Ovary (tissue), 7 donors: ENCODE measurements at regions not wholly inside any gene's neighbourhood (a gene's known extent, or its start where the extent isn't known, plus 50 kb on each side); places are given as distances from the start of the nearest gene placed in this dataset.

Source experiments
- DNase-seq, 5 donors: peaks; one replicate each; pipeline ENCODE4 v3.0.0-alpha.2; 2019 to 2020
- H3K27ac ChIP-seq, 2 donors: fragments of 200-600 bp; one replicate each; pipeline versions ENCODE4 v1.5.1 to v1.8.0; 2019 to 2022
- H3K27me3 ChIP-seq: fragments of 200-600 bp; one replicate; pipeline ENCODE4 v1.8.0; 2022
- H3K36me3 ChIP-seq: fragments of 200-600 bp; sonication (generic); one replicate; pipeline ENCODE4 v1.5.1; 2019
- H3K4me1 ChIP-seq: one replicate; pipeline ENCODE4 v1.8.1; 2013; ENCODE audit warnings: mild to moderate bottlenecking, moderate library complexity; ENCODE audit not compliant: insufficient read depth
- H3K4me3 ChIP-seq: fragments of 200-600 bp; sonication (generic); one replicate; pipeline ENCODE4 v1.5.1; 2017
- H3K9me3 ChIP-seq, 2 donors: fragments of 200-600 bp in 1 of 2; sonication (generic) in 1 of 2; one replicate each; pipeline versions ENCODE4 v1.5.1 to v1.8.1; 2013 to 2019; ENCODE audit warnings: mild to moderate bottlenecking in 1 of 2, moderate library complexity in 1 of 2
- CTCF ChIP-seq, 3 donors: fragments of 450-650 bp in 2 of 3; fragments of 200-600 bp in 1 of 3; IDR thresholded peaks; one replicate each; pipeline versions ENCODE4 v1.5.1 to v1.8.0; 2016 to 2022; ENCODE audit warnings: antibody characterized with exemption in 3 of 3, mild to moderate bottlenecking in 1 of 3
- EP300 ChIP-seq: sonication (generic); formaldehyde crosslinking; IDR thresholded peaks from one replicate; pipeline ENCODE4 v1.6.1; 2017; ENCODE audit warnings: antibody characterized with exemption
- POLR2A ChIP-seq: fragments of 450-650 bp; IDR thresholded peaks from one replicate; pipeline ENCODE4 v1.6.1; 2017; ENCODE audit warnings: antibody characterized with exemption, mild to moderate bottlenecking, moderate library complexity
- WGBS, 3 donors: extraction: QIAGEN DNeasy Blood & Tissue Kit in 1 of 3; methylation state at CpG; one replicate each; pipeline versions ENCODE4 v1.1.5 to v1.1.7; 2013 to 2017; 5-methylcytosine and 5-hydroxymethylcytosine counted together
- intact Hi-C, 4 donors: fragments of 100-400 bp; cut with DNase I; formaldehyde crosslinking; loops; one replicate each; pipeline versions ENCODE4 v1.11.0 to v1.15.1; 2022 to 2023
- donor health status: DM: no; HTN: no; CAD: no; lungs with moderate emphysema.
- donor health status: DM: no; HTN: no; CAD: no.
- donor health status: Bipolar disorder and iron deficiency.
- donor health status: DM: no; HTN: no; CAD: no.
- donor health status: DM: yes; HTN: yes; CAD: no.

- TF ChIP-seq EP300 (no peak), POLR2A (no peak), CTCF (IDR thresholded peaks at IDR 0.05) (no peak)
- no peaks in the 10 kb centered on the region for H3K9me3 ChIP-seq
- H3K27me3 ChIP-seq: no peaks in the 10 kb centered on the region
- H3K4me3 ChIP-seq: no peak overlapping the region
- intact Hi-C loops: no loop called here
- no peaks in the 10 kb centered on the region for H3K36me3 ChIP-seq
- no peaks in the 10 kb centered on the region for H3K4me1 ChIP-seq
- 92 to 97% (median 92%) methylated on average over 4 of the region's 4 CpGs for WGBS, 3 donors
- no peak overlapping the region for H3K27ac ChIP-seq
- no peak for DNase-seq
These were observed 237.3 kb downstream of the CCDC59 start for GRCh38 chr12:82120901-82121300.

GRCh38 chr12:82109243-82109642, 248.9 kb downstream of the CCDC59 start:
- intact Hi-C loops: no loop called here
- Histone ChIP-seq H3K4me1 (no peaks in the 10 kb centered on the region), H3K36me3 (no peaks in the 10 kb centered on the region), H3K27ac (no peak overlapping the region), H3K4me3 (no peak overlapping the region), H3K9me3 (no peaks in the 10 kb centered on the region), H3K27me3 (no peaks in the 10 kb centered on the region)
- no peak for TF ChIP-seq EP300
- TF ChIP-seq POLR2A: no peak
- TF ChIP-seq CTCF (IDR thresholded peaks at IDR 0.05): no peak
- no peak for DNase-seq
- 89 to 96% (median 89%) methylated on average over 1 of the region's 1 CpG for WGBS, 3 donors

GRCh38 chr12:82108615-82109014, 249.6 kb downstream of the CCDC59 start:
- intact Hi-C loops: no loop called here
- DNase-seq: no peak
- WGBS, 3 donors: 61 to 78% (median 62%) methylated on average over 1 of the region's 1 CpG
- Histone ChIP-seq H3K9me3 (no peaks in the 10 kb centered on the region), H3K4me3 (no peak overlapping the region), H3K4me1 (no peaks in the 10 kb centered on the region), H3K36me3 (no peaks in the 10 kb centered on the region), H3K27me3 (no peaks in the 10 kb centered on the region), H3K27ac (no peak overlapping the region)
- TF ChIP-seq EP300 (no peak), CTCF (IDR thresholded peaks at IDR 0.05) (no peak), POLR2A (no peak)

GRCh38 chr12:82099216-82099615, 259.0 kb downstream of the CCDC59 start:
- intact Hi-C loops: no loop called here

More at GRCh38 chr12:82099216-82099615, 259.0 kb downstream of the CCDC59 start:
- H3K27ac ChIP-seq: no peak overlapping the region
- TF ChIP-seq CTCF (IDR thresholded peaks at IDR 0.05): no peak
- TF ChIP-seq POLR2A: no peak
- no peak for TF ChIP-seq EP300
- DNase-seq: no peak
- no peaks in the 10 kb centered on the region for H3K4me1 ChIP-seq
- H3K4me3 ChIP-seq: no peak overlapping the region
- H3K27me3 ChIP-seq: no peaks in the 10 kb centered on the region
- no peaks in the 10 kb centered on the region for H3K36me3 ChIP-seq
- no peaks in the 10 kb centered on the region for H3K9me3 ChIP-seq
